AG08395 (cell line): ENCODE measurements at regions not wholly inside any gene's neighbourhood (a gene's known extent, or its start where the extent isn't known, plus 50 kb on each side); places are given as distances from the start of the nearest gene placed in this dataset.
A peak's percentile ranks its signal among the peaks of the same experiment; 100 is the strongest.

Source experiments
- DNase-seq: peaks from one replicate; pipeline ENCODE4 v3.0.0; 2012; ENCODE audit warnings: mixed read lengths, low spot score

- DNase-seq: no peak
These were observed 680.1 kb upstream of the ZEB2 start for GRCh38 chr2:145199827-145200706.

GRCh38 chr2:145199042-145199441, 679.1 kb upstream of the ZEB2 start:
- no peak for DNase-seq

- DNase-seq: no peak
These were observed 678.6 kb upstream of the ZEB2 start for GRCh38 chr2:145198555-145198954.

GRCh38 chr2:145197944-145198343, 678.0 kb upstream of the ZEB2 start:
- DNase-seq: no peak

GRCh38 chr2:145194673-145195072, 674.8 kb upstream of the ZEB2 start:
- no peak for DNase-seq

GRCh38 chr2:145190031-145190703, 670.2 kb upstream of the ZEB2 start:
- DNase-seq: no peak

- peak; percentile 13 for DNase-seq
These were observed 666.4 kb upstream of the ZEB2 start for GRCh38 chr2:145186303-145186702.

- DNase-seq: no peak
These were observed 665.8 kb upstream of the ZEB2 start for GRCh38 chr2:145185696-145186095.

- peak; percentile 32 for DNase-seq
These were observed 665.1 kb upstream of the ZEB2 start for GRCh38 chr2:145184741-145185651.

GRCh38 chr2:145169285-145169684, 649.4 kb upstream of the ZEB2 start:
- DNase-seq: no peak

GRCh38 chr2:145168091-145168490, 648.2 kb upstream of the ZEB2 start:
- no peak for DNase-seq

GRCh38 chr2:145166731-145167302, 646.9 kb upstream of the ZEB2 start:
- DNase-seq: no peak

GRCh38 chr2:145161656-145162055, 641.7 kb upstream of the ZEB2 start:
- no peak for DNase-seq

- no peak for DNase-seq
These were observed 640.9 kb upstream of the ZEB2 start for GRCh38 chr2:145160855-145161254.

GRCh38 chr2:145159676-145160075, 639.8 kb upstream of the ZEB2 start:
- no peak for DNase-seq

- DNase-seq: peak; percentile 75
These were observed 638.0 kb upstream of the ZEB2 start for GRCh38 chr2:145157741-145158591.

- DNase-seq: no peak
These were observed 637.2 kb upstream of the ZEB2 start for GRCh38 chr2:145157036-145157675.

GRCh38 chr2:145156199-145156598, 636.3 kb upstream of the ZEB2 start:
- no peak for DNase-seq

- no peak for DNase-seq
These were observed 635.3 kb upstream of the ZEB2 start for GRCh38 chr2:145155196-145155595.

GRCh38 chr2:145154731-145155130, 634.8 kb upstream of the ZEB2 start:
- no peak for DNase-seq

- DNase-seq: no peak
These were observed 626.8 kb upstream of the ZEB2 start for GRCh38 chr2:145146691-145147090.
